Epidermal melanocyte (primary cell): ENCODE measurements at regions not wholly inside any gene's neighbourhood (a gene's known extent, or its start where the extent isn't known, plus 50 kb on each side); places are given as distances from the start of the nearest gene placed in this dataset.
A peak's percentile ranks its signal among the peaks of the same experiment; 100 is the strongest.

Experiments used
- DNase-seq: peaks from one replicate; pipeline ENCODE4 v3.0.0; 2011; ENCODE audit warnings: low spot score; ENCODE audit not compliant: insufficient read length

DNA sequence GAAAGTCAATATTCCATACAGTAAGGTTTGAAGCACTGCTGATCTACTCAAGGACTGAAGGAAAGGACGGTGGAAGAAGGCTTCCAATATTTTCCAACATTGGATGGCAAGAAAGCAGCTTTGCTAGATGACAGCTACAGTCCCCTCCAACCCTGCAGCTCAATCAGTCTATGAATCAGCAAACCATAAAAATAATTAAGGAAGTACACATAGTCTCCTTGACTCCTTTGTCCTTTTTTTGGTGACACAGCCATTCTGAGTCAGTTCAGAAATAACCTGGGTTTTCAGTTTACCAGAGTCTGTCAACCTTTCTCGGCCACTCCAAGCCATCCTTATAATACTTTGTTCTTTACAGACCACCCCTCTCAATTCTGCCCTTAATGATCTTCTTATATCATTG is 232.5 kb downstream of the IBTK start:
- DNase-seq = no peak

DNA sequence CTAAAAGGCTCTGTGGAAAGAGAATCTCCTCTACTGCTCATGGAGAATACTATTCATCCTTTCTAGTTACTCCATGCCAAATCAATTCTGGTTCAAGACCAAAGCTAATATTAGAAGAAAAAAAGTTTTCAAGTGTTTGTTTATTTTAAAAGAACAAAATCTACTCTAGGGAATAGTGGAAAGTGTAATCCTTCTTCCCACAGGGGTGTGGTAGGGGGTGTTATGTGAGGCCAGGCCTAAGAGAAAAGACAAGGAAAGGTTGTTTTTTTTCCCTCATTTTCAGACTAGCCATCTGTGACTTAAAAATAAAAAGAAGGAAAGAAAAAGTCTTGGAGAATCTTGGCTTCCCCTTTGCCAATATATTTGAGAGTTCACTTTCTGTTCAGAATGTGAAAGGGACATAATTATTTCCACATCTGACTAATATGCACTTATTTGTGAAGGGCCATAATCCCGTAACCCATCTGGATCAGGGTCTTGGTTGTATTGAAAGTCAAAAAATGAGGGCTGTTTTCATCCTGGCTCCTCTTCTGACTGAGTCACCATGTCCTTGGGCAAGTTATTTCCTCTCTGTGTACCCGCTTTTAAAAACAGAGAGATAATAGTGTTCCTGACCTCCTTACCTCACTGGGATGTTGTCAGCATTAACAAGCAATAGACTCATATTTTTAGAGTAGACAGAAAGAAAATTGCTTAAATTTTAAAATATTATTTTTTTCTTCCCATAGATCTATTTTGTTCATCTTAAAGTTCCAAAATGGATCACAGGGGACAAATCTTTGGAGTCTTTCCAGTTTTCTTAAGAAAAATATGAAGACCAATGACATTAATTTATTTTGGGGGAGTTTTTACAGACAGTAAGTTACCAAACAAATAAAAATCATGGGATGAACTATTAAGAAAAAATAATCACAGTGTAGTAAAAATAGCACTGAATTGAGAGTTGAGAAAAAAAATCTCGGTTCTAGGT is 233.7 kb downstream of the IBTK start:
- DNase-seq = peak; percentile 22

- no peak for DNase-seq
Observed at GRCh38 chr6:82006027-82006738, 241.4 kb downstream of the IBTK start.

DNA sequence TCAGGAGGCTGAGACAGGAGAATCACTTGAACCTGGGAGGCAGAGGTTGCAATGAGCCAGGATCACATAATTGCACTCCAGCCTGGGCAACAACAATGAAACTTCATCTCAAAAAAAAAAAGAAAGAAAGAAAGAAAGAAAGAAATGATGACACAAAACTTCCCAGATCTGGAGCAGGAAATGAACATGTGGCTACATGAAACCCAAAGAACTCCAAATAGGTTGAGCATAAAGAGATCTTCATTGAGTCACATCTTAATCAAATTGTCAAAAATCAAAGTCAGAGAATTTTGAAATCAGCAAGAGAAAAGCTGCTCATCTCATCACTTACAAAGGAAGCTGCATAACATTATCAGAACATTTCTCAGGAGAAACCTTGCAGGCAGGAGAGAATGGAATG is 247.0 kb downstream of the IBTK start:
- DNase-seq = no peak

DNA sequence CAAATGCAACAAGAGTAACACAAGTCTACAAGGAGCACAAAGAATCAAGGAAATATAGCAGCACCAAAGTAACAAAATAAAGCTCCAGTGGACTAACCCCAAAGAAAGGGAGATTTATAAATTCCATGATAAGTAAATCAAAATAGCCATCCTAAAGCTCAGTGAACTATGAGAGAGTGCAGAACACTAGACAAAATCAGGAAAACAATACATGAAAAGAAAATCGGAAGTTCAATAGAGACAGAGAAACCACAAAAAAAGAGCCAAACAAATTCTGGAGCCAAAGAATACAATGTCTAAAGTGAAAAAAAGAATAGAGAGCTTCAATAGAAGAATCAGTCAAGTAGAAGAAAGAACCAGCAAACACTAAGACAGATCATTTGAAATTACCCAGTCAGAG is 247.3 kb upstream of the TENT5A start:
- no peak for DNase-seq

DNA sequence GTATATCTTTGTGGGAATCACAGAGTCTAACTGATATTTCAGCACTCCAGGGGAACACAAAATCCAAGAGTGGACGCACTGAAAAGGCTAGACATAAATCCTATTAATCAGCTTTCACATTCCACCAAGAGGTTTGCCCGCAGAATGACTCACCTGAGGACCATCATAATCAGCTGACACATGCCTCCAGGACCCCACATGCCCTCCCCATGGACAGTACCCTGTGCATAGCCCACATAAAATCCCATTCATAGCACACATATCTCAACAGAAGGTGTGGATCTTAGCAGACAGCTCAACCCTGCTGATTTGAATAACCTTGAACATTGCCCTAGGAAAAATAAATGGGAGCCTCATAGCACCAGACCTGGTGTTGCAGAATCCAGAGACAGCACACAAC is 246.8 kb upstream of the TENT5A start:
- no peak for DNase-seq

DNA sequence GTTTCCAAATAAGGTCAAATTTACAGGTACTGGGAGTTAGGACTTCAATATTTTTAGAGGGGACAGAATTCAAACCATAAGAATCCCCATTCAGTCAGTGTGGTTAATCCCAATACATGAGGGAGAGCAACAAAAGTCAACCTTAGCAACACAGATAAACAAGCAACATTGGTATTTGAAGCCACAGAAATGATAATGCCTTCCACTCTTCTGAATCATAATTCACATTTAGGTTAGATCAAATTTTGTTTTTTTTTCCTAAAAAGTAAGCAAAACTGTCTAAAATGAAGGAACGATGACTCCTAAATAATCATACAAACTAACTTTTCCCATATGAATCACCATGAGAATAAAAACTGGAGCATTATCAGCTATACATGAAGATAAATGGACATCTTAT is 246.0 kb upstream of the TENT5A start:
- DNase-seq = no peak

- DNase-seq = no peak
Observed at GRCh38 chr6:81997090-81997926, 244.8 kb upstream of the TENT5A start.

GRCh38 chr6:81996414-81996813 is 243.9 kb upstream of the TENT5A start:
- DNase-seq = no peak

GRCh38 chr6:81995548-81996289 is 243.2 kb upstream of the TENT5A start:
- DNase-seq = no peak

GRCh38 chr6:81988871-81989270 is 236.4 kb upstream of the TENT5A start:
- no peak for DNase-seq

DNA sequence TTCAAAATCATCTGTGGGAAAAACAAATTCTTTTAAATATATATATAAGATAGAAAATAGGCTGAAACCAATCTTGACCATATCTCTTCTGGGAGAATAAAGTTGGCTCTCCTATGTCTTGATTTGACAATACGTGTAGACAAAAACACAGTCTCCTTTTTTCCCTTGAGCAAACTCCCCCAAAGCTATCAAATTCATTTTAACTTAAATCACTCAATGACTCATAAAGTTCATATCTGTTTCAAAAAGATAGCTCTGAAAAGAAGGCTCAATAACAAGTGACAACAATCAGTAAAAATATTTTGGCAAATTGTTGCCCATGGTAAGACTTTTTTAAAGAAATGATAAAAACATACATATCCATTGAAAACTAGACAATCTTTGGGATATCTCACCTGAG is 236.0 kb upstream of the TENT5A start:
- DNase-seq = no peak

DNA sequence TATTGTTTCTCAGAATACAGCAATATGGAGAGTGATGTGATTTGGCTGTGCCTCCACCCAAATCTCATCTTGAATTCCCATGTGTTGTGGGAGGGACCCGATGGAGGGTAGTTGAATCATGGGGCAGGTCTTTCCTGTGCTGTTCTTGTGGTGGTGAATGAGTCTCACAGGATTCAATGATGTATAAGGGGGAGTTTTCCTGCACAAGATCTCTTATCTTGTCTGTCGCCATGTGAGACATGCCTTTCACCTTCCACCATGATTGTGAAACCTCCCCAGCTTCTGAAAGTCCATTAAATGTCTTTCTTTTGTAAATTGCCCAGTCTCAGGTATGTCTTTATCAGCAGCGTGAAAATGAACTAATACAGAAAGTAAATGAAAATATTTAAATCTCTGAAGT is 234.8 kb upstream of the TENT5A start:
- no peak for DNase-seq

DNA sequence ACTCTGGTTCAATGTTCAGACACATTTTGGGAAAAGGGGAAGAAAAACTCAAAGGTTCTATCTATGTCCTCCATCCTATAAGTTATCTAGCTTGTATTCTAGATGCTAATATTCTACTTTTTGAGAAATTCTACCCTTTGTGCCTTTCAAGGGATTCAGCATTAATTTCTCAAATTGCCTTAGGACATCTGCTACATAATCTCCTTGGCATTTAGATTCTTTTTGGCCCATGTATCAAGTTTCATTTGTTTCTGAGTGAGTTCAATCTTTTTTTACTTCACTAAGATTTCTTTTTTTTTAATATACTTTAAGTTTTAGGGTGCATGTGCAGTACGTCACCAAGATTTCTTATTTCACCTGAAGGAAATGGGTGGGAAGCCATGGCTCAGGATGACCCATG is 232.7 kb upstream of the TENT5A start:
- DNase-seq = no peak

GRCh38 chr6:81984599-81984998 is 232.1 kb upstream of the TENT5A start:
- no peak for DNase-seq

DNA sequence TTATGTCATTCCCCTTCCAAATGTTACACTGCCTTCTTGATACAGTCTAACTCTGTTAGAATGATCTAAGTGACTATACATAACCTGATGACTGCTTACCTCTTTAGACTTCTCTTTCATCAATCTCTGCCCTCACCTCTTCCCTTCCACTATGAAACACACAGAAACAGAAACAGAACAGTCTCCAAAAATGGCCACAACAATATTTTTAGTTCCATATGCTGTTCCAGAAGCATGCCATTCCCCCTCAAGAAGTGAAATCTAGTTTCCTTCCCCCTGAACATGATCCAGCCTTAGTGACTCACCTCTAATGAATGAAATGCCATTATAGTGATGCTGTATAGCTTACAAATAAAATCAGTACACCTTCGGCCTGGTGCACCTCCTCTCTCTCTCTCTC is 229.3 kb upstream of the TENT5A start:
- DNase-seq = no peak

- no peak for DNase-seq
Observed at GRCh38 chr6:81979767-81980166, 227.3 kb upstream of the TENT5A start.

DNA sequence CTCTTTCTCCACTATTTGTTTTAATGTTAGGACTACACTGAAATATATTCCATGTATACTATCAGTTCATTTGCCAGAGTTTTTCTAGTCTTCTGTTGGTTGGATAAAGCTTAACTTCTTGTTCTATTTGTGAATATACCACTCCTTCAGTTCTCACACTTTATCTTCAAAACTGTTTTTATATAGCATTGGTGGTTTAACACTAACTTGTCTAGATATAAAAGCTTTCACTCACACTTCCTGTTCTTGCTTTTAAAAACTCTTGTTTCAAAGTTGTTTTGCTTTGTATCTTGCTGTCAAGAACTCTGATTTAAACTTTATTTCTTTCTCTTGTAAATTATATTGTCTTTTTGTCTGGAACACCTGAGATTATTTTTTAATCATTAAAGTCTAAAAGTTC is 226.8 kb upstream of the TENT5A start:
- no peak for DNase-seq

DNA sequence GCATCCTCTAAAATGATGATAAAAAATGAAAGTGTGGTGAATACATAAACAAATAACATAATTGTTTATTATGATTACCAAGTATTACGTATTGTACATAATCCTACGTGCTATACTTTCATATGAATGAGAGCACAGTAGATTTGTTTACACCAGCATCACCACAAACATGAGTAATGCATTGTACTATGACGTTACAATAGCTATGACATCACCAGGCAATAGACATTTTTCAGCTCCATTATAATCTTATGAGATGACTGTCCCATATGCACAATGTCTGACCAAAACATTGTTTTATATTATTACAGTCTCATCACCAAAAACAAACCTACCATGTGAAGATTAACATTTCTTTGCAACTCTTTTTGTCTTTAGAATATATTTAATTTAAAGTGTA is 225.7 kb upstream of the TENT5A start:
- no peak for DNase-seq

GRCh38 chr6:81977486-81977885 is 225.0 kb upstream of the TENT5A start:
- DNase-seq = no peak

- no peak for DNase-seq
Observed at GRCh38 chr6:81969814-81970213, 217.3 kb upstream of the TENT5A start.
